ENCODE measurements at regions not wholly inside any gene's neighbourhood (a gene's known extent, or its start where the extent isn't known, plus 50 kb on each side); places are given as distances from the start of the nearest gene placed in this dataset.

GRCh38 chr16:19938536-19938935 lies 53.9 kb upstream of the GPRC5B start:
- no peak for TF ChIP-seq CTCF (IDR thresholded peaks at IDR 0.05)
- TF ChIP-seq POLR2A (IDR thresholded peaks at IDR 0.05), result no peak
- no peak for TF ChIP-seq POLR2AphosphoS5 (IDR thresholded peaks at IDR 0.05)

Measured in breast epithelium (tissue), 3 donors.